HG03066 (cell line): ENCODE measurements at regions not wholly inside any gene's neighbourhood (a gene's known extent, or its start where the extent isn't known, plus 50 kb on each side); places are given as distances from the start of the nearest gene placed in this dataset.
"Not testable (repeated sequence)": the region's sequence is repeated elsewhere in the genome, so short reads cannot be mapped to it uniquely, and the experiment has no call there.

Source experiments
- ATAC-seq: cut with Tn5 transposase; IDR thresholded peaks from one replicate; pipeline ENCODE4 v1.9.1; 2021; ENCODE audit warnings: low read depth; ENCODE audit not compliant: unreplicated experiment

DNA sequence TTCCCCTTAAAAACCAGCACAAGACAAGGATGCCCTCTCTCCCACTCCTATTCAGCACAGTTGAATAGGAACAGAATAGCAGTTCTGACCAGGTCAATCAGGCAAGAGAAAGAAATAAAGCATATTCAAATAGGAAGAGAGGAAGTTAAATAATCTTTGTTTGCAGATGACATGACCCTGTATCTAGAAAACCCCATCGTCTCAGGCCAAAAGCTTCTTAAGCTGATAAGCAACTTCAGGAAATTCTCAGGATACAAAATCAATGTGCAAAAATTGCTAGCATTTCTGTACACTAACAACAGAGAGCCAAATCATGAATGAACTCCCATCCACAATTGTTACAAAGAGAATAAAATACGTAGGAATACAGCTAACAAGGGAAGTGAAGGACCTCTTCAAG is 394.1 kb upstream of the NFIA start:
- not testable (repeated sequence) for ATAC-seq

DNA sequence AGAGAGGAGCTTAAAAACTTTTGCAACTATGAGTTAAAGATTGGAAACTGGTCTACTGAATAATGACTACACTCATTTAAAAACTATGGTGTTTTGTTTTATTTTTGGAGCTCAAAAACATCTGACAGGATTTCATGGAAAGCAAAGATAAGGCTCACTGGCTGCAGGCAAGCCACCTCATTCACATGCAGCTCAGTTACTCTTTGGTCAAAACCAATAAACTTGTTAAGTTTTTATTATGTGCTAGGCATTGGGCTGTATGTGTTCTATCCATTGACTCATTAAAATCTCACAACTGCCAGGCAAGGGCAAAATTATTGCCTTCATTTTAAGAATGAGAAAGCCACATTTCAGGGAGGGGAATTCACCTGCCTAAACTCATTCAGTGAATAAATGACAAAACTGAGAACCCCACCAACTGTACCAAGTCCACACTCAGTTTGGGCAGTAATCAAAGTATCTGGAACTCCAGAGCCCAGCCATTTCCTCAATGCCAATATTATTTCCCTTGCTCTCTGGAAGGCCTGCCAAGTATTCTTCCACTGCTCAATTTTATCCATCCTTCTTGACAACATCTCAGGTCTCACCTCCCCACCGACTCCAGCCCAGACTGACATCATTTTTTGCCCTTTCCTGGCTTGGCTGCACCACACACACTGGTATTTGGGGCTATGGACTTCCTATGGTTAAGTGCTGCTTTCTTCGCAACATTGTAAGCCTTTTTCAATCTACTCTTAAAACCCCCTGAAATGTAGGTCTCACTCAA is 401.1 kb upstream of the NFIA start:
- ATAC-seq, result no peak

DNA sequence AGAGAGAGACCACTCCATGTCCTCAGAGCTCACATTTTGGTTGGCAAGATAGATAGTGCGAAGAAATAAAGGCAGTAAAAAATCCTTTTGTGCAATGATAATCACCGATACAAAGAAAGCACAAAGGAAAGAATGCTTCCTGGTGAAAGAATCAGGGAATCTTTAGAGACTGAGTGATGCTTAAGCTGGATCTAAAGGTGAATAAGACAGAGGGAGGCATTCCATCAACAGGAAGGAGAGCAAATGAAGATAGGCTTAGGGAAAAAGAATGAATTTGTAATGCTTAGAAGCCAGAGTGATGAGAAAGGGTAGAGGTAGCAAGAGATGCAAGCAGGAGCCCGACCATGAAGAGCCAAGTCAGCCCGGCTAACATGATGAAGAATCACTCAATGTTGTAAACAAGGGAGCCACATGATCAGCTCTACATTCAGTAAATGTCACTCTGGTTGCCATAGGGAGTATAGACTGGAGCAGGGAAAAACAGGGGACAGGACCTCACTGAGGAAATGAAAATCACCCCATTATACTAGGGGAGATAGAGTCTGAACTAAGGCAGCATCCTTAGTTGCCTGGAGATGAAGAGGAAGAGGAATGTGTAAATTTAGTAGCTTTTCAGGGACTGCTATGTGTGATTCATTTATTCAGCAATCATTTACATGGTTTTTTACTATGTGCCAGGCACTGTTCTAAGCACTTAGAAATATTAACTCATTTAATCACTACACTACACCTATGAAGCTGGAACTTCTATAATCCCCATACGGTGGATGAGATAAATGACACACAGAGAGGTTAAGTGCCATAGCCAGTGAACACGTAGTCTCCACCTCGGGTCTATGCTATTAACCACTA is 402.6 kb upstream of the NFIA start:
- ATAC-seq, result no peak

DNA sequence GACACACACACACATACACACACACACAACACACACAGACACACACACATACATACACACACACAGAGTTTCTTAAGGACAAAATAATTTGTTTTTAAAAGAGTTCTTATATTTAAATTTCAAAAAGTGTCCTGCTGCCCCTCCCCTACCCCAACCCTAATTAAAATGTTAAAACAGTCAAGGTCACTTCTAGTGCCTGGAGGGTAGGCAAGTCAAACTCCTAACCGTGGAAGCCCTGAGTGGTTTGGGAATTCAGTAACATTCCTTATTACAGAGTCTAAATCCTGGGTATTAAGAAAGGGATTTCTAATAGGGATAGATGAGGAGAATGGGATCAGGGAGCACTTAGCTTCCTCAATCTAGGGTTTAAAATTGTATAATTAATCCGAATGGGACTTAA is 403.6 kb upstream of the NFIA start:
- no peak for ATAC-seq

DNA sequence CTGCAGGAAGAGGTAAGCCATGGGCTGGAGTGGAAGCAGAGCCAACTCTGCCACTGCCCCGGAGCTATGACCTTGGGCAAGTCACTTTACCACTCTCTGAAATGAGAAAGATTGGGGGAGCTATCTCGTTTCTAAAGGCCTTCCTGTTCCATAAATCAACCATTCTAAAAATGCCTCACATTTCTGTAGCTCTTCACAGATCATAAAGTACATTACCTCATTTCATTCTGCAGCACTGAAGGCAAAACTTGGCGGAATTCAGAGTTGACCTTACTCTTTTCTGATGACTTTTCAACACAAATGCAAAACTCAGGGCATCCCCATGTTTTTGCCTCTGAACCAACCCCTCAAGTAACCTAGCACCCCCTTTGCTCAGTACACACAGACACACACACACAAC is 404.0 kb upstream of the NFIA start:
- no peak for ATAC-seq

DNA sequence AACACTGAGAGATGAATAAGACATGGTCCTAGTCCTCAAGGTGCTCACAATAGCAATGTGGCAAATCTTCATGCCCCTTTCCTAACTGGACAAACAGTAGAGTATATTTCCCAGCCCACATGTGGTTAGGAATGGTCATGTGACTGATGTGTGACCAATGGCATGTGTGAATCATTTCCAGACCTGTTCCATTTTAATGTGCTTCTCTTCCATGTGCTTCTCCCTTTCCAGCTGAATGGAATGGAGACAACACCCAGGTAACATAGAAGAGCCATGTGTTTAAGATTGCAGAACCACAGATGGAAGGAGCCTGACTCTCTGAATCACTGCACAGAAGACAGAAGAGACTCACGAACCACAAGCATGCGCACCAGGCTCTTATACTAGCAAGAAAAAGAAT is 409.9 kb upstream of the NFIA start:
- no peak for ATAC-seq

DNA sequence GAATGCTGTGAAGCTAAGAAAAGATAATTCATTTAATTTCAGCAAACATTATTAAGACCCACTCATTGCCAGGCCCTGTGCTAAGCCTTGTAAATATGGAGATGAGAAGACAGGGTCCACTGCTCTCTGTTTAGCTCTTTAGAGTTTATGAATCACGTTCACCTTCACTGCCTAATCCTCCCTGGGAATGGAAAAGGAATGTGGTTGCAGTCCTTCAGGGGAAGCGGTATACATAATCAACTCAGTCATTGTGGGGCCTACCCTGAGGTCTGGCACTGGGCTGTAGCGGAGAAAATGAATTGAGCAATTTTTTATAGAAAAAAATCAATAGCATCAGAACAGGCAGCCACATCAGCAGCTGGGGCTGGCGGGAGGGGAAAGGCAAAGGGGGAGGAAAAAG is 412.1 kb upstream of the NFIA start:
- no peak for ATAC-seq

DNA sequence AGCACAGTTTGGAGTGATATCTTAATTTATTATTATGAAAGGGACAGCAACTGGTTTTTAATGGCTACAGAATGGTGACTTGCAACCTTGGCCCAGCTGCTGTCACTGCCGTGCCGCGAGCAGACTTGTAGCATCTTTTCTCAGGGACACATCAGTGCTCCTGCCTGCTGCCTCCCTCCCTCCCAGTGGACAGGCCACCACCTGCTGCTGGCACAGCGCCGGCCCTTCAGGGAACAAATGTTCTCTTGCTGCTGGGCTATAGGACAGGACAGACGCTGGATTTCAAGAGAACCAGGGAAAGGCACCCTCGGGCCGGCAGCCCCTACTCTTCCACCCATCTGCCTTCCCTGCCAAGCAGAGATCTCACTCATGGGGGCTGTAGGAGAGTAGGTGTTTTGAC is 413.8 kb upstream of the NFIA start:
- ATAC-seq, result no peak

DNA sequence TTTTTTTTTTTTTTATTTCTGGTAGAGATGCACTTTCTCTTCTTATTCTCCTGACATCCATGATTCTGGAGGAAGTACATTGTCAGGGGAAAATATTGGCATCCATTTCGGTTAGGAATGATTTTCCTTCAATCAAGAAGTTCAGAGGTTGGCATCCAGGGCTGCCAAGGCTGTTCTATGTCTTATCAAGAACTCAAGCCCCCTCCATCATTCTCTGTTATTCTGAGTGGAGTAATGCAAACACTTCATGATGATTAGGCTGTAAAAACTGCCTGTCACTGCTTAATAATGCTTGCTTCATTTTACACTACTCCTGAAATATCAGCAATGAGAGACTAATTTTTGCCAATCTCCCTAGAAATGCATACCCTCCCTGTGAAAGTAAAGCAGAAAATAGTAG is 417.1 kb upstream of the NFIA start:
- no peak for ATAC-seq

DNA sequence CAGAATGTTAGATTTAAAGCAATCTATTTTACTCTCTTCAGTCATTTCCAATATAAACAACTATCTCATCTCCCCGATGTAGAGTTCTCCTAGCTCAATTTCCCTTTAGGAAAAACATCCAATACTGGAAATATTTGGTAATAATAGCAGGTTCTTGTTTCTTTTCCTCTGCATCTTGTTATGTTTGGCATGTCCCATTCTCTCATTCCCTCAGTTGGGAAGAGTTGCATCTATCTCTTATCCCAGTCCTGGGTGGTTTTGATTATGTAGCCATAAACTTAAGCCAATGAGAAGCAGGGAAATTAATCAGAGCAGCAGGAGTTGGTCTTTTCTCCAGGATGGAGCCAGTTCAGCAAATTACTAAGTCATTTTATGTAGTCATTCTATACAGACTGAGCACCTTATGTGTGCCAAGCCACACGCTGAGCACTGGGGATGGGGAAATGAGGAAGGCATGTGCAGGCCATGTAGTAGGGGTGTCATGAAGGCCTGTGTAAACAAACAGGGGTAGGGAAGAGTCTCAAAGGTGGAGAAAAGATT is 418.2 kb upstream of the NFIA start:
- no peak for ATAC-seq

DNA sequence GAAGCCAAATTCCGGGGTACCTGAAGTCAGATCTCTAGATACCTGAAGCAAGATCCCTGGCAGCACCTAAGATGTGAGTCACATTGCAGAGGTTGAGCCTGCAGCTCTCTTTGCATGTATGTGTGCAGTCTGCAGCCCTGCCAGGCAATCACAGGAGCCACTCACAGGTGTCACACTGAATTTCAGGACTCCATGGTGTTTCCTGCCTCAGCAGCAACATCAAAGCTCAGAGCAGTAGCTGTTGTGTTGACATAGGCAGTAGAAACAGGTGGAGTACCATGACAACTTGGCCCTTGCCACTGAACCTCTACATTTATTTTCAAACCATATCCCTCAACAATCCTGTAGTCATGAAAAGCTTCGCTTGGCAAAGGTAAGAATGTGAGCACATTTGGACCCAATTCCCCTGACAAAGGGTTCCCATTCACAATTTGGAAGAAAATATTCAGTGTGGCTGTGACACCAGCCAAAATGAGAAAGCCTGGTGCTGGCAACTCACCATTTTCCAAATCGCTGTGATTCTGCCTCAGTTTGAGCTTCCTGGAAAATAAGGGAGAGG is 419.8 kb upstream of the NFIA start:
- ATAC-seq, result no peak

DNA sequence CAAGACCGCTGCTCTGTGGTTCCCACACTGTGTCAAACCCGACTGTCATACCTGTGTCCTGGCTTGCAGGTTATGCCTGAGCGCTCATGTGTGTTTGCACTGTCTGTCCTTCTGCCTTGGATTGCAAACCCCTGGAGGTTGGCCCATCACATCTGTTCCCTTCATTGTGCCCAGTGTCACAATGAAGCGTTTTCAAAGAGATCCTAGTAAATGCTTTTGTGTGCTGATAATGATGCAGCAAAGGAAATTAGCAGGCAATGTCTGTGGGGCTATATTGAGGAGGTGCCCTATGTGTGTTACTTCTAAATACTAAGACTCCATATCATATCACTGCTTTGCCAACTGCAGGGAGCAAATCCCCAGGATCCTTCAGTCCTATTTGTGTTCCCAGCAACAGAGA is 424.4 kb upstream of the NFIA start:
- no peak for ATAC-seq

DNA sequence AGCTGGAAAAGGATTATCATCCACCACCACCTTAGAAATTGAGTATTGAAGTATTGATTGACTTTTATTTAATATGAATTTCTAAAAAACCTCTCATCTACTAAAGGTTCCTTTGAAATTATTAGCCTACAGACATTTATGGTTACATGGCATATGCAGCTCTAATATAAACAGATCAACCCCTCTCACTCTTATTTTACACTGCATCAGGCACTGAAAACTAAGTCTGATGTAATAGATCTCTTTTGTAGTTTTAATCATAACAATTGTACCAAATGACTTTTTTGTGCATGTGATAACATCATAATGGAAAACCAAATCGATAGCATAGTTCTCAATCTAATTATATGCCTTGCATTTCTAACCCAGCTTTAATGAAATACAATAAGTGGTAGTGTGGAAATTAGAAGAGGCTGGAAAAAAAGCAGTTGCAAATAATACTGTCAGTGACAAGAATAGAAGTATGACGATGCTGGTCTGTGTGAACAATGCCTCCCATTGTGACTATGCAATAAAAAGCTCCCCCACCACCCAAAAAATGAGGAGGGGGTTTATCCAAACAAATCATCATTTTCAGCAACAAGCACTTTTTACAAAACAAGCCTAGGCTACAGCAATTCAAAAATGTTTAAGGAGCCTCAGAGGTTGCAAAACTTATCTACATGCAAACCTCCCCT is 426.5 kb upstream of the NFIA start:
- no peak for ATAC-seq

DNA sequence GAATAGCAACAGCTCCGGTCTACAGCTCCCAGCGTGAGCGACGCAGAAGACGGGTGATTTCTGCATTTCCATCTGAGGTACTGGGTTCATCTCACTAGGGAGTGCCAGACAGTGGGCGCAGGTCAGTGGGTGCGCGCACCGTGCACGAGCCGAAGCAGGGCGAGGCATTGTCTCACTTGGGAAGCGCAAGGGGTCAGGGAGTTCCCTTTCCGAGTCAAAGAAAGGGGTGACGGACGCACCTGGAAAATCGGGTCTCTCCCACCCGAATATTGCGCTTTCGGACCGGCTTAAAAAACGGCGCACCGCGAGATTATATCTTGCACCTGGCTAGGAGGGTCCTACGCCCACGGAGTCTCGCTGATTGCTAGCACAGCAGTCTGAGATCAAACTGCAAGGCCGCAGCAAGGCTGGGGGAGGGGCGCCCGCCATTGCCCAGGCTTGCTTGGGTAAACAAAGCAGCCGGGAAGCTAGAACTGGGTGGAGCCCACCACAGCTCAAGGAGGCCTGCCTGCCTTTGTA is 442.3 kb upstream of the NFIA start:
- not testable (repeated sequence) for ATAC-seq

DNA sequence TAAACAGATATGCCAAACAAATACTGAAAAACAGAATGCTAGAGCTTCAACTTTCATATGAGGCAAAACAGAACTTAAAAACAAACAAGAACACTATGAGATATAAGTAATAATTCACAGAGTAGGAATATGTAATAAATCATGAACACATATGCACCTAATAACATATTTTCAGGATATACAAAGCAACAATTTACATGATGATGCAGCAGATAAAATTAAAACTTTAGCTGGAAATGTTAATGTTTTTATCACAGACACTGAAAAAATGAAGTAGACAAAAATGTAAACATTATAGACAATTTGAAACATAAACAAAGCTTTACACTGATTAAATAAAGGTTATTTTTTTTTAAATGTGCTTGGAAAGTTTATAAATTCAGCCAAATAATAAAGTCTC is 443.1 kb upstream of the NFIA start:
- no peak for ATAC-seq

DNA sequence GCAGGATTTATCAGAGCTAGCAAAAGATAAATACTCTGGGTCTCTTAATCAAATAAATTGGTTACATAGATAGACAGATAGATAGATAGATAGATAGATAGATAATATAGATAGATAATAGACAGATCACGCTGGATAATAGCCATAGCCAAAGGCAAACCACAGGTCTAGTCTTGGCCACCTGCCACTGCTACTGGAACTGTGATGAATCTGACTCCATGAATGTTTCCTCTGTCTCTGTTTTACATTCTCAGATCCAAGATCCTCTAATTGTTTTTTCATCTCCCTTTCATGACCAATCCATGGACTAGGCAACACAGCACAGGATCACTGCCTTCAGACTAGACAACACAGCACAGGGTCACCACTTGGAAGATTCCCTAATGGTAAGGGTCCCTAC is 444.7 kb upstream of the NFIA start:
- ATAC-seq, result no peak

DNA sequence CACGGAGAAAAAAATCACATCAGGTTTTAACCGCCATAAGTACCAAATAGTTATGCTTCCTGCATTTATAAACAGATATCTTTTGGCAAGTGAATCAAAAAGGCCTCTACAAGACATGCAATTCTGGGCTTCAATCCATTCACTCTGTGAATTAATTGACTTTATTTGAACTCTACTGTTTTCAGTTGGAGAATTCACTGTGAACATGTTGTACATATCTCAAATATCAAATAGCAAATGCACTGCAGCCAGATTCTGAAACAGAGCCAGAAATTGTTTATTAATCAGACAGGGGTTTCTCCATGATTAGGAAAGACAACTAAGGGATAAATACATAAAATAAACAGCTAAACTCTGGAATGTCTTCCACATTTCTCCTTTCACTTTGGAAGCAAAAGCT is 445.4 kb upstream of the NFIA start:
- ATAC-seq, result no peak

DNA sequence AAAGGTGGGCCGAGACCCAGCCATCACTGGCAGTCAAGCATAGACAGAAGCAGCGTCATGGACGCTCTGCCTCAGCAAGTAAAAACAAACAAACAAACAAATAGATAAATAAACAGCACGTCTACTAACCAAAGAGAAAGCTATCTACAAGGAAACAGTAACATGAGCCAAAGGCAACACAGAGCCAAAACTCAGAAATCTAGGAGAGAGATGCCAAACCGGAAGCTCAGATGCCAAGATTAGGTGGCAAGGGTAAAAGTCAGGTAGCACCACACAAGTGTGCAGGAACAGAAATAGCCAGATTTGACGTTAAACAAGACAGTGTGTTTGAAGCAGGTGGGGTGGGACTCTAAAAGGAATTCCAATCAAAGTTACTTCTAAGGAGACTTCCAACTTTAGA is 448.3 kb upstream of the NFIA start:
- ATAC-seq, result no peak

DNA sequence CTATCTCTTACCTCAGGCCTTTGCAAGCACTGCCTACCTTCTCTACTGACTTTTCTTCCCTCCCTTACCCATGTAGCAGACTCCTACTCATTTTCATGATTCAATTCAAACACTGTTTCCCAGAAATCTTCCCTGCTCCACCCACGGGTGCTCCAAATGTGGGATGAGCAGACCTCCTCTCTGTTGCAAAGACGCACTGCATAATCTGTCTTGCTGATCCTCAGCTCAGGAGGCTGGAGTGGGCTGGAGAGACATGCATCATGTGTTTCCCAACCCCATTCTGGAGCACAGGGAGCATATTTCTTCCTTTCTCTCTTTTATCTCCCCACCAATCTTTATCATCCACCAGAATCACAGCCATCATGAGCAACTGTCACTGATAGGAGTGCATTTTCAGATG is 459.9 kb upstream of the NFIA start:
- ATAC-seq, result no peak

DNA sequence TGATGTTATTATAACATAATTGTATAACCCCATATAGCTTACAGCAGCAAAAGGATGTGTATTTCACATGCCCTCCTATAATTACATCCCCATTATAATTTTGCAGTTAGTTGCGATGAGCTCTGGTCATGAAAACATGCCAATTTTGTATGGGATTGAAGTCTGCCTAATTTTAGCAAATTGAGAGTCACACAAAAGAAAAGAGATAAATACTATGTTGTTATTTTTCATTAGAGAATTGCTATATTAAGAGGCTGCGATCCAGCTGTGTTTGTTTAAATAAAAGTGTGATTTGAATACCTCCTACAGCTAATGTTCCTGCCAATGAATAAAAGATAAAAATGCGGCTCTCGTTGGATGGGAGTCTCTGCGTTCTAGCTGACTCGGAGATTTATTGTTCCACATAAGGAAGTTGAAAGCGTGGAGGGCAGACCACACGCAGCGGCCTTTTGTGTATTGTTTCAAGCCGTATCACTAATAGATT is 461.0 kb upstream of the NFIA start:
- ATAC-seq, result no peak

DNA sequence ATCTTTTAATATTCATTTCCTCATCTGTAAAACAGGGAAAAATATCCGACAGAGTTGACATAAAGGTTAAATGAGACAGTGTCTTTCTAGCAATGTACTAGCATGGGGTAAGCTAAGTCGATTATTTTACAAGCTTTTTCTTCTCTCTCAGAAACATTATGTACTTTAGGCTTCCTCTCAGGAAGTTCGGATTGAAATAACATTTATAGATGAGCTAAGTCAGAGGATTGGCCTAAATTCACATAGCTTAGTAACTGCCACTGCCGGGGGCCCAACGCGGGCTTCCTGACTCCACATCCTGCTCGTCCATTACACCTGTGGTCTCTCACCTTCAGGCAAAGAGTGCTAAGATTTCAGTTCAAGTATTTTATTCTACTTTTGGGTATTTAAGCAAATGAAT is 462.3 kb upstream of the NFIA start:
- ATAC-seq, result no peak
